PC-3 (cell line): ENCODE measurements at regions not wholly inside any gene's neighbourhood (a gene's known extent, or its start where the extent isn't known, plus 50 kb on each side); places are given as distances from the start of the nearest gene placed in this dataset.

Experiments used
- ATAC-seq: fragments of 200-7000 bp; cut with Tn5 transposase; 2 replicates; pipeline ENCODE4 v1.9.1; 2020; ENCODE audit warnings: mild to moderate bottlenecking, moderate library complexity
- BruUV-seq: library from RNA; stranded (reverse); fragments of 400-500 nt; replicated peaks from 2 replicates; lab custom pipeline; 2021; lab: Mats Ljungman, UMichigan
- CTCF ChIA-PET: fragments of 300-600 bp; sonication (Branson Sonifier 250); formaldehyde crosslinking; loops from one replicate; lab custom pipeline; 2022; ENCODE audit warnings: antibody characterized with exemption; lab: Charles Lee
- POLR2A ChIA-PET: fragments of 300-600 bp; sonication (Branson Sonifier 250); formaldehyde crosslinking; loops from one replicate; lab custom pipeline; 2022; ENCODE audit warnings: antibody characterized with exemption; ENCODE audit not compliant: unreplicated experiment; lab: Charles Lee
- DNase-seq: peaks from one replicate; pipeline ENCODE4 v3.0.0-alpha.2; 2015
- H2AFZ ChIP-seq: fragments of 300-600 bp; sonication (generic); 2 replicates; pipeline ENCODE4 v1.6.0; 2016; ENCODE audit warnings: antibody characterized with exemption, low read length
- H3F3A ChIP-seq: fragments of 300-600 bp; sonication (generic); one replicate; pipeline ENCODE4 v1.6.0; 2017; ENCODE audit warnings: antibody characterized with exemption, low read length, control low read depth, mild to moderate bottlenecking; ENCODE audit not compliant: unreplicated experiment
- H3K27ac ChIP-seq: fragments of 300-600 bp; sonication (generic); 2 replicates; pipeline ENCODE4 v1.5.1; 2016; ENCODE audit warnings: mild to moderate bottlenecking, low read length
- H3K27me3 ChIP-seq: fragments of 300-600 bp; sonication (generic); 2 replicates; pipeline ENCODE4 v1.6.1; 2016; ENCODE audit warnings: low read length, mixed read lengths
- H3K36me3 ChIP-seq: fragments of 300-600 bp; sonication (generic); 2 replicates; pipeline ENCODE4 v1.6.1; 2016; ENCODE audit warnings: low read depth, mixed run types, low read length, mixed read lengths
- H3K4me1 ChIP-seq: fragments of 300-600 bp; sonication (generic); 2 replicates; pipeline ENCODE4 v1.5.1; 2016; ENCODE audit warnings: low read length; ENCODE audit not compliant: insufficient read depth
- H3K4me2 ChIP-seq: fragments of 300-600 bp; sonication (generic); 2 replicates; pipeline ENCODE4 v1.6.0; 2016; ENCODE audit warnings: low read length
- H3K4me3 ChIP-seq: fragments of 300-600 bp; sonication (generic); 2 replicates; pipeline ENCODE4 v1.5.1; 2016; ENCODE audit warnings: mild to moderate bottlenecking, low read length, mixed read lengths
- H3K79me2 ChIP-seq: fragments of 300-600 bp; sonication (generic); 2 replicates; pipeline ENCODE4 v1.6.1; 2017; ENCODE audit warnings: low read length, mixed read lengths
- H3K9ac ChIP-seq: fragments of 300-600 bp; sonication (generic); 2 replicates; pipeline ENCODE4 v1.6.0; 2016; ENCODE audit warnings: mild to moderate bottlenecking, low read length
- H3K9me2 ChIP-seq: fragments of 300-600 bp; sonication (generic); replicated peaks from 2 replicates; pipeline ENCODE4 v1.6.1; 2016; ENCODE audit warnings: mixed run types, low read length, mixed read lengths
- H3K9me3 ChIP-seq: fragments of 300-600 bp; sonication (generic); 2 replicates; pipeline ENCODE4 v1.6.1; 2016; ENCODE audit warnings: low read length, mixed read lengths
- H4K20me1 ChIP-seq: fragments of 300-600 bp; sonication (generic); 2 replicates; pipeline ENCODE4 v1.6.1; 2016; ENCODE audit warnings: low read length, mixed read lengths
- EZH2 ChIP-seq: fragments of 300-600 bp; sonication (generic); IDR thresholded peaks from one replicate; pipeline ENCODE4 v1.6.1; 2017; ENCODE audit warnings: antibody characterized with exemption, mild to moderate bottlenecking, low read length; ENCODE audit not compliant: unreplicated experiment
- EZH2phosphoT487 ChIP-seq: fragments of 300-600 bp; sonication (generic); IDR thresholded peaks from 2 replicates; pipeline ENCODE4 v1.6.1; 2018; ENCODE audit warnings: mild to moderate bottlenecking, antibody characterized with exemption, low read length, borderline replicate concordance
- intact Hi-C: fragments of 100-400 bp; cut with micrococcal nuclease; formaldehyde crosslinking; loops from 2 replicates; pipeline ENCODE4 v1.9.0; 2023
- TF ChIP-seq, protein P1 (sequence below): fragments of 300-600 bp; sonication (generic); conservative IDR thresholded peaks from 2 replicates; pipeline ENCODE4 v1.5.1; 2017; ENCODE audit warnings: antibody characterized with exemption, low read depth, mild to moderate bottlenecking, low read length

GRCh38 chr15:29910068-29910467 is 87.8 kb upstream of the TJP1 start:
- intact Hi-C loops = loop anchor here (1.0 kb wide), 1 partner anchor 73 kb away; no protein-coding TSS in a partner anchor
- Histone ChIP-seq H3K9me3 (no peaks in the 10 kb centered on the region), H3K79me2 (no peaks in the 10 kb centered on the region), H3K27ac (no peak overlapping the region), H3F3A (no peaks in the 10 kb centered on the region), H3K27me3 (no peaks in the 10 kb centered on the region), H3K4me2 (peak overlapping the region; percentile 46), H3K4me3 (no peak overlapping the region), H3K9ac (no peak overlapping the region), H2AFZ (0 out of 2 replicates have a peak overlapping the region, but pooled peaks have one; percentile 35), H3K9me2 (no peaks in the 10 kb centered on the region), H4K20me1 (no peaks in the 10 kb centered on the region), H3K4me1 (peaks cover 10% of the 10 kb centered on the region), H3K36me3 (no peaks in the 10 kb centered on the region)
- ChIA-PET CTCF (interaction anchor here (0.5 kb wide), 1 partner anchor 48 kb away, joined by 3 read pairs; no protein-coding TSS in a partner anchor), POLR2A (no interaction called here)
- BruUV-seq = no TSS peak
- TF ChIP-seq EZH2phosphoT487 (no peak), EZH2 (no peak)
- TF ChIP-seq, protein P1, sequence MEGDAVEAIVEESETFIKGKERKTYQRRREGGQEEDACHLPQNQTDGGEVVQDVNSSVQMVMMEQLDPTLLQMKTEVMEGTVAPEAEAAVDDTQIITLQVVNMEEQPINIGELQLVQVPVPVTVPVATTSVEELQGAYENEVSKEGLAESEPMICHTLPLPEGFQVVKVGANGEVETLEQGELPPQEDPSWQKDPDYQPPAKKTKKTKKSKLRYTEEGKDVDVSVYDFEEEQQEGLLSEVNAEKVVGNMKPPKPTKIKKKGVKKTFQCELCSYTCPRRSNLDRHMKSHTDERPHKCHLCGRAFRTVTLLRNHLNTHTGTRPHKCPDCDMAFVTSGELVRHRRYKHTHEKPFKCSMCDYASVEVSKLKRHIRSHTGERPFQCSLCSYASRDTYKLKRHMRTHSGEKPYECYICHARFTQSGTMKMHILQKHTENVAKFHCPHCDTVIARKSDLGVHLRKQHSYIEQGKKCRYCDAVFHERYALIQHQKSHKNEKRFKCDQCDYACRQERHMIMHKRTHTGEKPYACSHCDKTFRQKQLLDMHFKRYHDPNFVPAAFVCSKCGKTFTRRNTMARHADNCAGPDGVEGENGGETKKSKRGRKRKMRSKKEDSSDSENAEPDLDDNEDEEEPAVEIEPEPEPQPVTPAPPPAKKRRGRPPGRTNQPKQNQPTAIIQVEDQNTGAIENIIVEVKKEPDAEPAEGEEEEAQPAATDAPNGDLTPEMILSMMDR = no peak
- peak; percentile 92 for ATAC-seq
- DNase-seq = peak; percentile 55

DNA sequence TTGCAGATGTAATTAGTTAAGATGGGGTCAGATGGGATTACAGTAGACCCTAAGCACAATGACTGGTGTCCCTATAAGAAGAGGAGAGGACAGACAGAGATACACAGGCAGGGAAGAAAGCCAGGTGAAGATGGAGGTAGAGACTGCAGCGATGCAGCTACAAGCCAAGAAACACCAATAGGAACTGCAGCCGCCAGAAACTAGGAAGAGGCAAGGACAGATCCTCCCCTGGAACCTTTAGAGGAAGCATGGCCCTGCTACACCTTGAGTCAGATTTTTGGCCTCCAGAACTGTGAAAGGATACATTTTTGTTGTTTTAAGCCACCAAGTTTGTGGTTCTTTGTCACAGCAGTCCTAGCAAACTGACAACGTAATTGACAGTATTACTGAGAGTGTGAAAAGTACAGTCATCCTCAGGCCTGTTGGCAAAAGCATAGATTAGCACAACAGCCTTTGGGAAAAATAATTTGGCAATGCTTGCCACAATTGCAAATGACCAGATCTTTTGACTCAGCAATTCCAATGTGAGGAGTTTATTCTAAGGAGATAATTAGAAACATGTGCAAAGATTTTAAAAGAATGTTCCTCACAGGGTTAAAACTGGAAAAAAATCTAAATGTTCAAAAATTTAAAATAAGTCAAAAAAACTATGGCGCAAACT is 82.6 kb upstream of the TJP1 start:
- Histone ChIP-seq H4K20me1 (no peaks in the 10 kb centered on the region), H3K4me3 (no peak overlapping the region), H3K9me2 (no peaks in the 10 kb centered on the region), H2AFZ (no peak overlapping the region), H3K36me3 (no peaks in the 10 kb centered on the region), H3K9me3 (no peaks in the 10 kb centered on the region), H3K79me2 (no peaks in the 10 kb centered on the region), H3F3A (no peaks in the 10 kb centered on the region), H3K4me2 (no peak overlapping the region), H3K9ac (no peak overlapping the region), H3K27ac (no peak overlapping the region), H3K4me1 (peaks cover 5% of the 10 kb centered on the region), H3K27me3 (no peaks in the 10 kb centered on the region)
- intact Hi-C loops = no loop called here
- TF ChIP-seq EZH2 = no peak
- no peak for TF ChIP-seq EZH2phosphoT487
- TF ChIP-seq, protein P1 = no peak
- ChIA-PET CTCF (no interaction called here), POLR2A (no interaction called here)
- no TSS peak for BruUV-seq
- DNase-seq (no peak), ATAC-seq (no peak)

GRCh38 chr15:29903785-29904464 is 81.7 kb upstream of the TJP1 start:
- Histone ChIP-seq H3K79me2 (no peaks in the 10 kb centered on the region), H3K9me2 (no peaks in the 10 kb centered on the region), H3K27ac (no peak overlapping the region), H3K9me3 (no peaks in the 10 kb centered on the region), H3F3A (no peaks in the 10 kb centered on the region), H3K9ac (no peak overlapping the region), H4K20me1 (no peaks in the 10 kb centered on the region), H3K36me3 (no peaks in the 10 kb centered on the region), H2AFZ (no peak overlapping the region), H3K27me3 (no peaks in the 10 kb centered on the region), H3K4me3 (no peak overlapping the region), H3K4me2 (no peak overlapping the region), H3K4me1 (no peaks in the 10 kb centered on the region)
- no peak for ATAC-seq
- ChIA-PET POLR2A (no interaction called here), CTCF (no interaction called here)
- intact Hi-C loops = no loop called here
- TF ChIP-seq, protein P1 = no peak
- TF ChIP-seq EZH2 (no peak), EZH2phosphoT487 (no peak)
- no TSS peak for BruUV-seq
- DNase-seq = no peak
